ENCODE measurements at regions not wholly inside any gene's neighbourhood (a gene's known extent, or its start where the extent isn't known, plus 50 kb on each side); places are given as distances from the start of the nearest gene placed in this dataset.

- no peaks in the 10 kb centered on the region for H3K4me1 Mint-ChIP-seq (ENCODE audit: low read depth)
- H3K4me3 Mint-ChIP-seq = no peak overlapping the region
These were observed 273.8 kb downstream of the PTBP2 start for GRCh38 chr1:96995351-96995750.

DNA sequence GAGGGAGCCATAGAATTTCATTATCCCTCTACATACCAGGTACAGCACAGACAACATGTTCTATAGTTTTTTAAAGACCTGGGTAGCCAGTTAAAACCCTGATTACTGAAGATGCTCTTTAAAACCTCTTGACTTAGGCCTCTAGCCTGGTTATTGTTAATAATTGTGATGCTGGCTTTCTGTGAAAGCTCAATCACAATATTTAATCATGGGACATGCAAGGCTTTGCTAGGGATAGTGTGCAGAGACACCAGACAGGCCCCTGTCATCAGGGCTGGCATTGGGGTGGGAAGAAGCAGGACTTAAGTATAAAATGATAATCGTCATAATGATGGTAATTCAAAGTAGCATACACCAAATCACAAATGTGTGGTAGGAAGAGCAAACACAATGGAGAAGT is 274.4 kb downstream of the PTBP2 start:
- H3K9me3 Mint-ChIP-seq = no peaks in the 10 kb centered on the region
- no peak for ATAC-seq
- no peaks in the 10 kb centered on the region for H3K4me1 Mint-ChIP-seq (ENCODE audit: low read depth)
- peaks cover 6% of the 10 kb centered on the region for H3K27me3 Mint-ChIP-seq (ENCODE audit: low read depth)
- no peak for DNase-seq
- H3K4me3 Mint-ChIP-seq = no peak overlapping the region
- no peaks in the 10 kb centered on the region for H3K36me3 Mint-ChIP-seq (ENCODE audit: insufficient read depth)

More at GRCh38 chr1:96995351-96995750, 273.8 kb downstream of the PTBP2 start:
- Mint-ChIP-seq H3K9me3 (no peaks in the 10 kb centered on the region), H3K36me3 (ENCODE audit: insufficient read depth) (no peaks in the 10 kb centered on the region), H3K27me3 (ENCODE audit: low read depth) (peaks cover 2% of the 10 kb centered on the region)
- no peak for DNase-seq
- no peak for ATAC-seq

DNA sequence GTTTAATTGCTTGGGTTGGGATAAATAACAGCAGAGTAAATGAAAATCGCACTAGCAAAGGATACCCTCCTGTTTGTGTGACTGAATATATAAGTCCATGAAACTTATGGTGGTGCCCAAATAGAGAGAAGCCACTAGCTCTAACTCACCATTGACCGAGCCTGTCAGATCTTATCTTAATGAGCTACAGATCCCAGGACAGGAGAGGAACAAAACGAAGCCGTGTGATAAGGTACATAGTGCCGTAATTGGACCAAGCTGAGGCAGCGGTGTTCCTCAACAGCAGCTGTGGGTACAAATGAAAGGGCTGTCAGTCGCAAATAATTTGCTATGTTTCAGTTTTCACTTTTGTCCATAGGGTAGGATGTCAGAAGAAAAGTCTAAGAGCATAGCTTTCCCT is 276.1 kb downstream of the PTBP2 start:
- ATAC-seq = no peak
- peaks cover 7% of the 10 kb centered on the region for H3K27me3 Mint-ChIP-seq (ENCODE audit: low read depth)
- no peaks in the 10 kb centered on the region for H3K36me3 Mint-ChIP-seq (ENCODE audit: insufficient read depth)
- no peak for DNase-seq
- no peak overlapping the region for H3K4me3 Mint-ChIP-seq
- no peaks in the 10 kb centered on the region for H3K4me1 Mint-ChIP-seq (ENCODE audit: low read depth)
- peaks cover 3% of the 10 kb centered on the region for H3K9me3 Mint-ChIP-seq

GRCh38 chr1:96998466-96998865 is 276.9 kb downstream of the PTBP2 start:
- peaks cover 7% of the 10 kb centered on the region for H3K27me3 Mint-ChIP-seq (ENCODE audit: low read depth)
- H3K36me3 Mint-ChIP-seq (ENCODE audit: insufficient read depth) = no peaks in the 10 kb centered on the region
- peaks cover 5% of the 10 kb centered on the region for H3K9me3 Mint-ChIP-seq
- H3K4me3 Mint-ChIP-seq = no peak overlapping the region
- DNase-seq (no peak), ATAC-seq (no peak)
- no peaks in the 10 kb centered on the region for H3K4me1 Mint-ChIP-seq (ENCODE audit: low read depth)

GRCh38 chr1:96999191-96999590 is 277.6 kb downstream of the PTBP2 start:
- Mint-ChIP-seq H3K36me3 (ENCODE audit: insufficient read depth) (no peaks in the 10 kb centered on the region), H3K4me1 (ENCODE audit: low read depth) (no peaks in the 10 kb centered on the region), H3K27me3 (ENCODE audit: low read depth) (peaks cover 10% of the 10 kb centered on the region), H3K9me3 (peaks cover 5% of the 10 kb centered on the region), H3K4me3 (no peak overlapping the region)
- no peak for ATAC-seq
- no peak for DNase-seq

DNA sequence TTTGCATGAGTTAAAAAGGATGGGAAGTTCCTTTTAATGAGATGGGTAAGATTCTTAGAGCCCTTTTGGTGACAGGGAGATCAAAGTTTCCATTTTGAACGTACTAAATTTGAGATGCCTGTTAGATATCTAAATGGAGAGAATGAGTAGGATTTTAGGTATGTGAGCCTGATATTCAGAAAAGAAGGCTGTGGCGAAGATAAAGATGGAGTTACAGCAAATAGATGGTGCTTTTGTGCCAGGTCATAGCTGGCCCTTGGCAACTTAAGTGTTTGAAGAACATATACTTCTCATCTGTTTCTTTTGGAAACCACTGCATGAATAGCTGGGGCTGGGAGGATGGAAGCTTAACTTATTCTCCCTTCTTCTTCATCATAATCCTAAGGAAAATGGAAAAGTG is 282.5 kb downstream of the PTBP2 start:
- Mint-ChIP-seq H3K4me1 (ENCODE audit: low read depth) (no peaks in the 10 kb centered on the region), H3K4me3 (no peak overlapping the region), H3K27me3 (ENCODE audit: low read depth) (peaks cover 13% of the 10 kb centered on the region), H3K36me3 (ENCODE audit: insufficient read depth) (no peaks in the 10 kb centered on the region), H3K9me3 (peaks cover 5% of the 10 kb centered on the region)
- DNase-seq (no peak), ATAC-seq (no peak)

GRCh38 chr1:97004743-97005142 is 283.2 kb downstream of the PTBP2 start:
- DNase-seq (no peak), ATAC-seq (no peak)
- Mint-ChIP-seq H3K9me3 (peaks cover 5% of the 10 kb centered on the region), H3K36me3 (ENCODE audit: insufficient read depth) (no peaks in the 10 kb centered on the region), H3K4me3 (no peak overlapping the region), H3K4me1 (ENCODE audit: low read depth) (no peaks in the 10 kb centered on the region), H3K27me3 (ENCODE audit: low read depth) (peaks cover 11% of the 10 kb centered on the region)

- H3K36me3 Mint-ChIP-seq (ENCODE audit: insufficient read depth) = no peaks in the 10 kb centered on the region
- peaks cover 6% of the 10 kb centered on the region for H3K27me3 Mint-ChIP-seq (ENCODE audit: low read depth)
- no peak for ATAC-seq
- no peak overlapping the region for H3K4me3 Mint-ChIP-seq
- peaks cover 5% of the 10 kb centered on the region for H3K9me3 Mint-ChIP-seq
- no peak for DNase-seq
- H3K4me1 Mint-ChIP-seq (ENCODE audit: low read depth) = no peaks in the 10 kb centered on the region
These were observed 284.6 kb downstream of the PTBP2 start for GRCh38 chr1:97006044-97006661.

GRCh38 chr1:97007840-97008604 is 286.4 kb downstream of the PTBP2 start:
- Mint-ChIP-seq H3K4me3 (no peak overlapping the region), H3K9me3 (no peaks in the 10 kb centered on the region), H3K4me1 (ENCODE audit: low read depth) (no peaks in the 10 kb centered on the region), H3K36me3 (ENCODE audit: insufficient read depth) (no peaks in the 10 kb centered on the region), H3K27me3 (ENCODE audit: low read depth) (peaks cover 6% of the 10 kb centered on the region)
- no peak for DNase-seq
- no peak for ATAC-seq

- H3K36me3 Mint-ChIP-seq (ENCODE audit: insufficient read depth) = no peaks in the 10 kb centered on the region
- DNase-seq = no peak
- no peak overlapping the region for H3K4me3 Mint-ChIP-seq
- ATAC-seq = no peak
- H3K4me1 Mint-ChIP-seq (ENCODE audit: low read depth) = no peaks in the 10 kb centered on the region
- H3K27me3 Mint-ChIP-seq (ENCODE audit: low read depth) = peaks cover 3% of the 10 kb centered on the region
- H3K9me3 Mint-ChIP-seq = no peaks in the 10 kb centered on the region
These were observed 289.1 kb downstream of the PTBP2 start for GRCh38 chr1:97010566-97011264.

GRCh38 chr1:97013136-97013535 is 291.6 kb downstream of the PTBP2 start:
- no peak overlapping the region for H3K4me3 Mint-ChIP-seq
- ATAC-seq = no peak
- DNase-seq = no peak
- H3K36me3 Mint-ChIP-seq (ENCODE audit: insufficient read depth) = no peaks in the 10 kb centered on the region
- H3K9me3 Mint-ChIP-seq = no peaks in the 10 kb centered on the region
- peaks cover 1% of the 10 kb centered on the region for H3K27me3 Mint-ChIP-seq (ENCODE audit: low read depth)
- no peaks in the 10 kb centered on the region for H3K4me1 Mint-ChIP-seq (ENCODE audit: low read depth)

DNA sequence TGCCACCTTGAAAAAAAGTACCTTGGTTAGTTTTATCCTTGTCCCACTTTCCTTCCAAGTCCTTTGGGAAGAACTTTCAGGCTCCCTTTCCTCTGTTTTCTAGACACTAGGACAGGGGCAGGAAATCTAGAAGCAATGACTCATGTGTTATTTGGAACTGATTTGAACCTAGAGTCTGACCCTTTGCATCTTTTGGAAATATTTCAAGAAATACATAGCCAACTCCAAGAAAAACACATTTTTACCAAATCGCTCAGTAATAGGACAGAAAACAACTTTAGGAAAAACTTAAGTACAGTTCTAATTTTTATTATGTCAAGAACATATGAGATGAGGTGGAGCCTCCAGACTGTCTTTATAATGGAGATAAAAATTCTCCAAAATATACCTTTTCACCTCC is 292.4 kb downstream of the PTBP2 start:
- ATAC-seq (no peak), DNase-seq (no peak)
- no peak overlapping the region for H3K4me3 Mint-ChIP-seq
- no peaks in the 10 kb centered on the region for H3K4me1 Mint-ChIP-seq (ENCODE audit: low read depth)
- H3K27me3 Mint-ChIP-seq (ENCODE audit: low read depth) = peaks cover 1% of the 10 kb centered on the region
- H3K9me3 Mint-ChIP-seq = no peaks in the 10 kb centered on the region
- no peaks in the 10 kb centered on the region for H3K36me3 Mint-ChIP-seq (ENCODE audit: insufficient read depth)

GRCh38 chr1:97014426-97014825 is 292.8 kb downstream of the PTBP2 start:
- no peak for ATAC-seq
- no peak overlapping the region for H3K4me3 Mint-ChIP-seq
- no peaks in the 10 kb centered on the region for H3K4me1 Mint-ChIP-seq (ENCODE audit: low read depth)
- DNase-seq = no peak
- H3K27me3 Mint-ChIP-seq (ENCODE audit: low read depth) = peaks cover 1% of the 10 kb centered on the region
- H3K36me3 Mint-ChIP-seq (ENCODE audit: insufficient read depth) = no peaks in the 10 kb centered on the region
- no peaks in the 10 kb centered on the region for H3K9me3 Mint-ChIP-seq

DNA sequence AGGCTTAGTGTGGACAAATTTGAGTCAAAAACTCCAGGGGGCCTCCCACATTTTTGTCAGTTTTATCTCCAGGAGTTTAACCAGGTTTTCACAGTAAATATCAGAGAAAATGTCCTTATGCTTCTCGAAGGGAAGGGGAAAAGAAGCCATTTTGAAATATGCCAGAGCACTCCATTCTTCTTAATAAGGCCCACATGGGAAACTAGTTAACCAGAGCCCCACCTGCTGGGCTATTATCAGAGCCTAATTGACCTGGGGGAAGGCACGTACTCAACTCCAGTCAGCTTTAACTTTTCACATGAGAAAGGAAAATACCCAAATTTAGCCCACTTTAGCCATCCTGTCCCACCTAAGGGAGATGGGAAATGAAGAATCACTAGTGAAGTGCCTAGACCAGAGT is 296.3 kb downstream of the PTBP2 start:
- Mint-ChIP-seq H3K9me3 (no peaks in the 10 kb centered on the region), H3K36me3 (ENCODE audit: insufficient read depth) (no peaks in the 10 kb centered on the region)

More for the DNA sequence above, 296.3 kb downstream of the PTBP2 start:
- H3K27me3 Mint-ChIP-seq (ENCODE audit: low read depth) = peaks cover 1% of the 10 kb centered on the region
- H3K4me1 Mint-ChIP-seq (ENCODE audit: low read depth) = no peaks in the 10 kb centered on the region
- no peak for DNase-seq
- ATAC-seq = no peak
- no peak overlapping the region for H3K4me3 Mint-ChIP-seq
